B cell (primary cell): ENCODE measurements at regions not wholly inside any gene's neighbourhood (a gene's known extent, or its start where the extent isn't known, plus 50 kb on each side); places are given as distances from the start of the nearest gene placed in this dataset.

Experiments
- ATAC-seq: fragments of 200-7000 bp; cut with Tn5 transposase; one replicate; pipeline ENCODE4 v1.10.0; 2021; ENCODE audit warnings: low read depth, mild to moderate bottlenecking, moderate number of reproducible peaks, moderate library complexity
- CTCF ChIA-PET: fragments of 350-600 bp; sonication (Branson Sonifier 250); formaldehyde crosslinking; loops from one replicate; lab custom pipeline; 2021; ENCODE audit warnings: antibody characterized with exemption, inconsistent platforms; lab: Charles Lee
- POLR2A ChIA-PET: fragments of 350-600 bp; sonication (Branson Sonifier 250); formaldehyde crosslinking; loops from one replicate; lab custom pipeline; 2021; ENCODE audit warnings: antibody characterized with exemption; lab: Charles Lee
- DNase-seq: peaks from one replicate; pipeline ENCODE4 v3.0.0; 2013
- H2AFZ ChIP-seq: 2 replicates; pipeline ENCODE4 v1.6.1; 2012; ENCODE audit warnings: mild to moderate bottlenecking, low read depth, low read length; ENCODE audit not compliant: insufficient read depth, poor library complexity, severe bottlenecking
- H3K27ac ChIP-seq, 2 donors: 1 replicate in 1 of 2; 2 replicates in 1 of 2; pipeline ENCODE4 v1.5.1; 2012 to 2013; ENCODE audit warnings: low read length in 2 of 2, mild to moderate bottlenecking in 2 of 2, moderate library complexity in 1 of 2
- H3K27me3 ChIP-seq, 4 experiments: fragments of 200-600 bp in 1 of 4; sonication (generic) in 1 of 4; replicated peaks in 1 of 4; 1 replicate in 2 of 4; 2 replicates in 2 of 4; pipeline versions ENCODE4 v1.6.1 to v1.7.0; 2013 to 2016; ENCODE audit warnings: low read length in 3 of 4, mild to moderate bottlenecking in 2 of 4, mixed read lengths in 1 of 4, moderate library complexity in 1 of 4; ENCODE audit not compliant: insufficient read depth in 4 of 4, control insufficient read depth in 3 of 4; ENCODE audit errors: control extremely low read depth in 1 of 4
- H3K36me3 ChIP-seq, 2 experiments: replicated peaks in 1 of 2; 1 replicate in 1 of 2; 2 replicates in 1 of 2; pipeline versions ENCODE4 v1.6.1 to v1.7.1; 2013; ENCODE audit warnings: low read length in 1 of 2; ENCODE audit not compliant: insufficient read depth in 2 of 2, control insufficient read depth in 1 of 2; ENCODE audit errors: control extremely low read depth in 1 of 2, extremely low read depth in 1 of 2
- H3K4me1 ChIP-seq, 2 donors: fragments of 200-600 bp in 1 of 2; sonication (generic) in 1 of 2; 1 replicate in 1 of 2; 2 replicates in 1 of 2; pipeline versions ENCODE4 v1.5.1 to v1.6.1; 2013 to 2017; ENCODE audit warnings: low read length in 2 of 2; ENCODE audit not compliant: control insufficient read depth in 2 of 2, insufficient read depth in 2 of 2
- H3K4me2 ChIP-seq: replicated peaks from 2 replicates; pipeline ENCODE3; 2012; ENCODE audit warnings: mild to moderate bottlenecking, low read depth, low read length; ENCODE audit not compliant: poor library complexity, severe bottlenecking
- H3K4me3 ChIP-seq, 5 experiments: fragments of 200-600 bp in 1 of 5; sonication (generic) in 1 of 5; 1 replicate in 3 of 5; 2 replicates in 2 of 5; pipeline versions ENCODE4 v1.5.1 to v1.7.0; 2011 to 2016; ENCODE audit warnings: low read length in 4 of 5, mild to moderate bottlenecking in 4 of 5, low read depth in 2 of 5, control low read depth in 1 of 5, moderate library complexity in 1 of 5; ENCODE audit not compliant: insufficient read depth in 1 of 5; ENCODE audit errors: control extremely low read depth in 1 of 5, extremely low read depth in 1 of 5
- H3K79me2 ChIP-seq: fragments of 200-600 bp; sonication (generic); one replicate; pipeline ENCODE4 v1.6.0; 2016; ENCODE audit warnings: low read length; ENCODE audit not compliant: control insufficient read depth, insufficient read depth
- H3K9ac ChIP-seq: fragments of 200-600 bp; sonication (generic); 2 replicates; pipeline ENCODE4 v1.6.1; 2017; ENCODE audit warnings: mild to moderate bottlenecking, low read length, moderate library complexity
- H3K9me3 ChIP-seq, 3 donors: one replicate each; pipeline versions ENCODE4 v1.6.1 to v1.7.1; 2013; ENCODE audit warnings: low read length in 2 of 3; ENCODE audit not compliant: control insufficient read depth in 2 of 3, insufficient read depth in 1 of 3; ENCODE audit errors: control extremely low read depth in 1 of 3
- H4K20me1 ChIP-seq: 2 replicates; pipeline ENCODE4 v1.6.0; 2012; ENCODE audit warnings: mild to moderate bottlenecking, low read length; ENCODE audit not compliant: insufficient read depth, control insufficient read depth, poor library complexity, severe bottlenecking
- H3K27ac Mint-ChIP-seq: one replicate; pipeline ENCODE4 v1.8.0; 2021; ENCODE audit warnings: mixed read lengths
- H3K27me3 Mint-ChIP-seq: one replicate; pipeline ENCODE4 v1.8.0; 2021; ENCODE audit warnings: mixed read lengths
- H3K4me1 Mint-ChIP-seq: one replicate; pipeline ENCODE4 v1.8.0; 2021; ENCODE audit warnings: mixed read lengths
- H3K4me3 Mint-ChIP-seq: one replicate; pipeline ENCODE4 v1.8.0; 2021; ENCODE audit warnings: mixed read lengths
- H3K9me3 Mint-ChIP-seq: one replicate; pipeline ENCODE4 v1.8.0; 2022; ENCODE audit warnings: mixed read lengths; ENCODE audit not compliant: insufficient read depth
- EZH2 ChIP-seq: IDR thresholded peaks from 2 replicates; pipeline ENCODE4 v1.6.1; 2012; ENCODE audit warnings: borderline replicate concordance, low read depth, mild to moderate bottlenecking, moderate library complexity, low read length; ENCODE audit not compliant: insufficient read depth, poor library complexity, severe bottlenecking
- WGBS: methylation state at CpG from one replicate; pipeline ENCODE4 v1.1.5; 2013; ENCODE audit warnings: missing lambda C conversion rate; ENCODE audit not compliant: insufficient coverage; 5-methylcytosine and 5-hydroxymethylcytosine counted together
- intact Hi-C: fragments of 100-400 bp; cut with micrococcal nuclease; formaldehyde crosslinking; loops from one replicate; pipeline ENCODE4 v1.10.0; 2022
- TF ChIP-seq, protein P1 (sequence below): fragments of 200-600 bp; IDR thresholded peaks from one replicate; pipeline ENCODE4 v1.8.0; 2022; ENCODE audit warnings: antibody characterized with exemption, mild to moderate bottlenecking

DNA sequence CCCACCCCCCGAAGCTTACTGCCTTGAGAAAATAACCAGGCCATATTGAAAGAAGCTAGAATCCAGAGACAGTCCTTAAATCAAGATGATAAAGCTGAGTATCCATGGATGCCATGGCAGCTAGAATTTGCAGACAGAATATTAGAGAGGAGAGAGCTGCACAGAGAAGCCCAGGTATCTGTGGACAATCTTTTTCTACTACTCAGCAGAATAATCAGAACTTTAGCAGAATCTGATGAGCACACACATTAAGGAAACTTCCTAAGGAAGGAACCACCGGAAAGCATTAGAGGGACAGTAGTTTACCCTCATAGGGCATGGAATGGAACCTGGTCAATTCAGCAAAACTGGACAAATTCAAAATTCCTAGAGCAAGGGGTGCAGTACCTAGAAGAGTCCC lies 1001.7 kb downstream of the HACE1 start:
- ChIA-PET CTCF (no interaction called here), POLR2A (no interaction called here)
- no peaks in the 10 kb centered on the region for H3K9me3 Mint-ChIP-seq
- no peak overlapping the region for H3K27ac ChIP-seq
- H3K4me1 Mint-ChIP-seq = no peaks in the 10 kb centered on the region
- H3K79me2 ChIP-seq = no peaks in the 10 kb centered on the region
- H3K27me3 ChIP-seq = no peaks in the 10 kb centered on the region
- H3K4me1 ChIP-seq = no peaks in the 10 kb centered on the region
- H3K36me3 ChIP-seq = no peaks in the 10 kb centered on the region
- H3K27ac Mint-ChIP-seq = no peak overlapping the region
- H3K27me3 Mint-ChIP-seq = no peaks in the 10 kb centered on the region
- H3K9me3 ChIP-seq = no peaks in the 10 kb centered on the region
- H3K9ac ChIP-seq = no peak overlapping the region
- DNase-seq = no peak
- no peak overlapping the region for H3K4me3 ChIP-seq
- TF ChIP-seq, protein P1, sequence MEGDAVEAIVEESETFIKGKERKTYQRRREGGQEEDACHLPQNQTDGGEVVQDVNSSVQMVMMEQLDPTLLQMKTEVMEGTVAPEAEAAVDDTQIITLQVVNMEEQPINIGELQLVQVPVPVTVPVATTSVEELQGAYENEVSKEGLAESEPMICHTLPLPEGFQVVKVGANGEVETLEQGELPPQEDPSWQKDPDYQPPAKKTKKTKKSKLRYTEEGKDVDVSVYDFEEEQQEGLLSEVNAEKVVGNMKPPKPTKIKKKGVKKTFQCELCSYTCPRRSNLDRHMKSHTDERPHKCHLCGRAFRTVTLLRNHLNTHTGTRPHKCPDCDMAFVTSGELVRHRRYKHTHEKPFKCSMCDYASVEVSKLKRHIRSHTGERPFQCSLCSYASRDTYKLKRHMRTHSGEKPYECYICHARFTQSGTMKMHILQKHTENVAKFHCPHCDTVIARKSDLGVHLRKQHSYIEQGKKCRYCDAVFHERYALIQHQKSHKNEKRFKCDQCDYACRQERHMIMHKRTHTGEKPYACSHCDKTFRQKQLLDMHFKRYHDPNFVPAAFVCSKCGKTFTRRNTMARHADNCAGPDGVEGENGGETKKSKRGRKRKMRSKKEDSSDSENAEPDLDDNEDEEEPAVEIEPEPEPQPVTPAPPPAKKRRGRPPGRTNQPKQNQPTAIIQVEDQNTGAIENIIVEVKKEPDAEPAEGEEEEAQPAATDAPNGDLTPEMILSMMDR = no peak
- no peak for TF ChIP-seq EZH2
- no peak for ATAC-seq
- H2AFZ ChIP-seq = no peak overlapping the region
- WGBS = 83% methylated on average over 1 of the region's 2 CpGs
- no peaks in the 10 kb centered on the region for H4K20me1 ChIP-seq
- H3K4me3 Mint-ChIP-seq = no peak overlapping the region
- no peak overlapping the region for H3K4me2 ChIP-seq
- intact Hi-C loops = no loop called here

DNA sequence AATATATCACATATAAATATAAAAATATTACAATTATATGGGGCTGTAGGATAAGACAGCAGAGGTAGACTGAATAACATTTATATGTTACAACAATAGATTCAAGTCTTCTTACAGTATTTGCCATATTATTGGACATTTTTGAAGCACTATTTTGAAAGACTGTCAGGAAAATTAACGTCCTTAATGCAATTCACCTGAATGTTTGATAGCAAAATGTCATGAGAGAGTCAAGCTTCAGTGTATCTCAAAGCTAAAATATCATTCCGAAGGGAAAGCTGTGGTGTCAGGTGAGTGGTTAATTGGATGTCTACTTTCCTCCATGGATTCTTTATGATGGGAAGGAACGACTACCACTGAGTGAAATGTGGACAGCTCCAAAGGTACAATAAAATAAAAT lies 1004.0 kb downstream of the HACE1 start:
- H2AFZ ChIP-seq = no peak overlapping the region
- no peaks in the 10 kb centered on the region for H3K9me3 ChIP-seq
- no peaks in the 10 kb centered on the region for H3K4me1 ChIP-seq
- DNase-seq (no peak), ATAC-seq (no peak)
- intact Hi-C loops = no loop called here
- Mint-ChIP-seq H3K27me3 (no peaks in the 10 kb centered on the region), H3K9me3 (no peaks in the 10 kb centered on the region), H3K4me1 (no peaks in the 10 kb centered on the region), H3K27ac (no peak overlapping the region), H3K4me3 (no peak overlapping the region)
- H3K36me3 ChIP-seq = no peaks in the 10 kb centered on the region
- H3K79me2 ChIP-seq = no peaks in the 10 kb centered on the region
- H3K4me3 ChIP-seq = no peak overlapping the region
- no CpG with 5 or more reads among the region's 3 CpGs for WGBS
- H3K27me3 ChIP-seq = no peaks in the 10 kb centered on the region
- CTCF ChIA-PET = no interaction called here
- TF ChIP-seq EZH2 = no peak
- TF ChIP-seq, protein P1 = no peak
- no peak overlapping the region for H3K4me2 ChIP-seq
- POLR2A ChIA-PET = no interaction called here
- H3K9ac ChIP-seq = no peak overlapping the region
- no peak overlapping the region for H3K27ac ChIP-seq
- no peaks in the 10 kb centered on the region for H4K20me1 ChIP-seq
